GM12878 (cell line): ENCODE measurements at regions not wholly inside any gene's neighbourhood (a gene's known extent, or its start where the extent isn't known, plus 50 kb on each side); places are given as distances from the start of the nearest gene placed in this dataset.
A peak's percentile ranks its signal among the peaks of the same experiment; 100 is the strongest.

Source experiments
- ATAC-seq: fragments of 200-7000 bp; cut with Tn5 transposase; 3 replicates; pipeline ENCODE4 v1.9.1; 2020; ENCODE audit warnings: mild to moderate bottlenecking, moderate library complexity
- BruUV-seq: library from RNA; stranded (reverse); fragments of 400-500 nt; replicated peaks from 2 replicates; lab custom pipeline; 2021; lab: Mats Ljungman, UMichigan
- CTCF ChIA-PET: fragments of 300-600 bp; sonication (Branson Sonifier 250); formaldehyde crosslinking; extraction: SDS; loops from one replicate; lab custom pipeline; 2021; ENCODE audit warnings: inconsistent platforms; lab: Yijun Ruan, JAX
- POLR2A ChIA-PET: fragments of 350-600 bp; formaldehyde crosslinking; extraction: SDS; loops from one replicate; lab custom pipeline; 2021; ENCODE audit warnings: inconsistent platforms; lab: Charles Lee
- RAD21 ChIA-PET: fragments of 300-600 bp; sonication (Branson Sonifier 250); formaldehyde crosslinking; loops from one replicate; lab custom pipeline; 2023; ENCODE audit warnings: antibody characterized with exemption; ENCODE audit not compliant: unreplicated experiment; lab: Charles Lee
- SMC1A ChIA-PET: fragments of 300-600 bp; sonication (Branson Sonifier 250); formaldehyde crosslinking; loops from one replicate; lab custom pipeline; 2023; ENCODE audit not compliant: unreplicated experiment, uncharacterized antibody; lab: Charles Lee
- DNase-seq: peaks from one replicate; pipeline ENCODE4 v3.0.0-alpha.2; 2011; ENCODE audit warnings: low read depth, low spot score
- FAIRE-seq: peaks from 3 replicates; lab custom pipeline; 2011; peaks lifted over from hg19 to GRCh38; lab: Jason Lieb, UNC
- H2AFZ ChIP-seq: 2 replicates; pipeline ENCODE4 v1.6.0; 2011; ENCODE audit warnings: low read depth, low read length, control low read depth; ENCODE audit not compliant: control insufficient read depth
- H3K27ac ChIP-seq: 2 replicates; pipeline ENCODE4 v1.5.1; 2011; ENCODE audit warnings: control low read depth; ENCODE audit not compliant: control insufficient read depth, insufficient read depth
- H3K27me3 ChIP-seq, 2 experiments: replicated peaks in 1 of 2; 2 replicates each; pipeline versions ENCODE4 v1.6.0 to v1.6.1; 2011; ENCODE audit warnings: low read length in 1 of 2; ENCODE audit not compliant: control insufficient read depth in 2 of 2, insufficient read depth in 2 of 2
- H3K36me3 ChIP-seq, 2 experiments: 2 replicates each; pipeline ENCODE4 v1.5.1; 2011; ENCODE audit warnings: low read length in 1 of 2; ENCODE audit not compliant: control insufficient read depth in 2 of 2, insufficient read depth in 2 of 2
- H3K4me1 ChIP-seq: 2 replicates; pipeline ENCODE4 v1.6.1; 2011; ENCODE audit warnings: mild to moderate bottlenecking, low read length, moderate library complexity, mixed read lengths; ENCODE audit not compliant: control insufficient read depth, insufficient read depth
- H3K4me2 ChIP-seq: 2 replicates; pipeline ENCODE4 v1.6.0; 2011; ENCODE audit warnings: control low read depth; ENCODE audit not compliant: control insufficient read depth, insufficient read depth
- H3K4me3 ChIP-seq: fragments of 200-600 bp; sonication (generic); 2 replicates; pipeline ENCODE4 v1.5.1; 2016
- H3K79me2 ChIP-seq: 2 replicates; pipeline ENCODE4 v1.6.0; 2011; ENCODE audit warnings: low read length; ENCODE audit not compliant: control insufficient read depth, insufficient read depth
- H3K9ac ChIP-seq: 2 replicates; pipeline ENCODE4 v1.8.0; 2011; ENCODE audit warnings: low read length, control low read depth, mixed read lengths; ENCODE audit not compliant: control insufficient read depth, insufficient read depth
- H3K9me3 ChIP-seq: replicated peaks from 3 replicates; pipeline ENCODE4 v1.5.1; 2011; ENCODE audit warnings: mild to moderate bottlenecking, low read length; ENCODE audit not compliant: control insufficient read depth, insufficient read depth
- H4K20me1 ChIP-seq: 2 replicates; pipeline ENCODE4 v1.6.0; 2011; ENCODE audit not compliant: control insufficient read depth, insufficient read depth
- ATF7 ChIP-seq: fragments of 450-650 bp; IDR thresholded peaks from 2 replicates; pipeline ENCODE4 v1.6.1; 2016; ENCODE audit warnings: low read depth, mild to moderate bottlenecking
- BCL3 ChIP-seq: IDR thresholded peaks from 2 replicates; pipeline ENCODE4 v1.6.1; 2011; ENCODE audit warnings: borderline replicate concordance, low read depth, mild to moderate bottlenecking, moderate library complexity, low read length; ENCODE audit not compliant: insufficient read depth, poor library complexity, severe bottlenecking
- JUND ChIP-seq: IDR thresholded peaks from 2 replicates; pipeline ENCODE4 v1.6.1; 2012; ENCODE audit warnings: low read depth, mild to moderate bottlenecking, low read length, improper control_type of control experiment, moderate library complexity
- NFIC ChIP-seq: IDR thresholded peaks from 2 replicates; pipeline ENCODE4 v1.6.1; 2012; ENCODE audit warnings: low read depth, mild to moderate bottlenecking, inconsistent platforms, low read length, moderate library complexity
- WGBS: methylation state at CpG from one replicate; pipeline ENCODE4 v1.1.6; 2016; ENCODE audit warnings: low lambda C conversion rate; ENCODE audit not compliant: insufficient replicate concordance, insufficient coverage; ENCODE audit errors: missing lambda C conversion rate; 5-methylcytosine and 5-hydroxymethylcytosine counted together
- in situ Hi-C: fragments of 300-500 bp; cut with MboI; formaldehyde crosslinking; loops from 9 replicates; pipeline ENCODE4 v1.14.3; 2018; ENCODE audit warnings: mixed read lengths
- intact Hi-C: fragments of 100-400 bp; cut with micrococcal nuclease; formaldehyde crosslinking; loops from one replicate; pipeline ENCODE4 v1.14.2; 2022; ENCODE audit not compliant: unreplicated experiment
- TF ChIP-seq, protein P1 (sequence below): IDR thresholded peaks from 2 replicates; pipeline ENCODE4 v1.6.1; 2011; ENCODE audit warnings: low read depth, mild to moderate bottlenecking, low read length, moderate library complexity, borderline replicate concordance; ENCODE audit errors: extremely low read depth
- TF ChIP-seq, protein P2 (sequence below): fragments of 450-650 bp; IDR thresholded peaks from 2 replicates; pipeline ENCODE4 v1.6.1; 2017; ENCODE audit warnings: low read depth, mild to moderate bottlenecking, moderate library complexity

DNA sequence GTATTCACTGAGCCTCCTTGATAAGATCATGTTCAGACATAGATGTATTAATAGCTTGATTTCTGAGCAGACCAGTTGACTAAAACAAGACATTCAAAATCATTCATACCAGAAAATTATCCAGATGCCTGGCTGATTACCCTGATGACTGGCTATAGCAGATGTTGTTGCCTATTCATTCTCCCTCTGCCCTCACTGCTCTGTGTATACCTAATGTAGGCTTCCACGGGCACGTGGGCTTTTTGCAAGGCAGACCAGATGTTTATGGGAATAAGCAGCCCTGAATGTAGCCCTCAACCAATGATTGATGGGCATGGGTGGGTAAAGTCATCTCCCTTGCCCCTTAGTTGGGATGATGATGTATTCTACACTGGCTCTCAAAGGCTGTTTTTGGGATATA is 289.1 kb downstream of the MBD2 start (continued):
- TF ChIP-seq JUND (no peak), ATF7 (no peak), NFIC (no peak)

- no TSS peak for BruUV-seq
- no peak overlapping the region for H3K9ac ChIP-seq
- TF ChIP-seq BCL3 = peak; percentile 57
- TF ChIP-seq, protein P1, sequence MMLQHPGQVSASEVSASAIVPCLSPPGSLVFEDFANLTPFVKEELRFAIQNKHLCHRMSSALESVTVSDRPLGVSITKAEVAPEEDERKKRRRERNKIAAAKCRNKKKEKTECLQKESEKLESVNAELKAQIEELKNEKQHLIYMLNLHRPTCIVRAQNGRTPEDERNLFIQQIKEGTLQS = no peak
- TF ChIP-seq, protein P2, sequence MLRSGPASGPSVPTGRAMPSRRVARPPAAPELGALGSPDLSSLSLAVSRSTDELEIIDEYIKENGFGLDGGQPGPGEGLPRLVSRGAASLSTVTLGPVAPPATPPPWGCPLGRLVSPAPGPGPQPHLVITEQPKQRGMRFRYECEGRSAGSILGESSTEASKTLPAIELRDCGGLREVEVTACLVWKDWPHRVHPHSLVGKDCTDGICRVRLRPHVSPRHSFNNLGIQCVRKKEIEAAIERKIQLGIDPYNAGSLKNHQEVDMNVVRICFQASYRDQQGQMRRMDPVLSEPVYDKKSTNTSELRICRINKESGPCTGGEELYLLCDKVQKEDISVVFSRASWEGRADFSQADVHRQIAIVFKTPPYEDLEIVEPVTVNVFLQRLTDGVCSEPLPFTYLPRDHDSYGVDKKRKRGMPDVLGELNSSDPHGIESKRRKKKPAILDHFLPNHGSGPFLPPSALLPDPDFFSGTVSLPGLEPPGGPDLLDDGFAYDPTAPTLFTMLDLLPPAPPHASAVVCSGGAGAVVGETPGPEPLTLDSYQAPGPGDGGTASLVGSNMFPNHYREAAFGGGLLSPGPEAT = no peak
- TF ChIP-seq, all 136 proteins: peak for 1
- CTCF ChIA-PET = interaction anchor here (1.5 kb wide), 1 partner anchor 12 kb away, joined by 5 read pairs; no protein-coding TSS in a partner anchor
- RAD21 ChIA-PET = no interaction called here
- no peak overlapping the region for H2AFZ ChIP-seq
- WGBS = 63% methylated on average over 25 of the region's 25 CpGs
- no peaks in the 10 kb centered on the region for H3K4me1 ChIP-seq
- no peaks in the 10 kb centered on the region for H3K27me3 ChIP-seq
- H3K27ac ChIP-seq = no peak overlapping the region
- DNase-seq = no peak
- no peaks in the 10 kb centered on the region for H3K36me3 ChIP-seq
- no peaks in the 10 kb centered on the region for H4K20me1 ChIP-seq
- no peak for FAIRE-seq
- H3K79me2 ChIP-seq = no peaks in the 10 kb centered on the region
- SMC1A ChIA-PET = interaction anchor here (1.9 kb wide), 1 partner anchor 9 kb away, joined by 8 read pairs; no protein-coding TSS in a partner anchor
- H3K4me3 ChIP-seq = no peak overlapping the region
- intact Hi-C loops = no loop called here
- H3K4me2 ChIP-seq = no peak overlapping the region
- POLR2A ChIA-PET = no interaction called here
- ATAC-seq = no peak
- in situ Hi-C loops = no loop called here
- H3K9me3 ChIP-seq = no peaks in the 10 kb centered on the region
Observed at GRCh38 chr18:53920312-53921075, 304.0 kb downstream of the MBD2 start.
